ENCODE measurements at regions not wholly inside any gene's neighbourhood (a gene's known extent, or its start where the extent isn't known, plus 50 kb on each side); places are given as distances from the start of the nearest gene placed in this dataset.

- TF ChIP-seq CTCF (IDR thresholded peaks at IDR 0.05) (no peak), POLR2AphosphoS5 (IDR thresholded peaks at IDR 0.05) (no peak), EP300 (IDR thresholded peaks at IDR 0.05) (no peak)
Measured at GRCh38 chr11:37411289-37411688, 813.3 kb upstream of the RAG2 start.

All from stomach (tissue), 4 donors.